ENCODE measurements at regions not wholly inside any gene's neighbourhood (a gene's known extent, or its start where the extent isn't known, plus 50 kb on each side); places are given as distances from the start of the nearest gene placed in this dataset.
A peak's percentile ranks its signal among the peaks of the same experiment; 100 is the strongest.

- DNase-seq (ENCODE audit: low spot score) (no peak), ATAC-seq (no peak)
- TF ChIP-seq OVOL2 (CRISPR knock-in tag; IDR thresholded peaks at IDR 0.05; ENCODE audit: borderline replicate concordance) (no peak), NR3C1 (CRISPR knock-in tag; conservative IDR thresholded peaks at IDR 0.05; ENCODE audit: low read depth) (no peak), ZNF263 (CRISPR knock-in tag; IDR thresholded peaks at IDR 0.05; ENCODE audit: low read depth) (no peak), ZNF416 (CRISPR knock-in tag; IDR thresholded peaks at IDR 0.05) (no peak), MLX (CRISPR knock-in tag; IDR thresholded peaks at IDR 0.05) (no peak), CBFB (CRISPR knock-in tag; IDR thresholded peaks at IDR 0.05; ENCODE audit: low read depth) (no peak), GRHL2 (CRISPR knock-in tag; IDR thresholded peaks at IDR 0.05; ENCODE audit: insufficient replicate concordance, severe bottlenecking) (no peak), TEAD4 (CRISPR knock-in tag; IDR thresholded peaks at IDR 0.05) (no peak), ELF4 (CRISPR knock-in tag; IDR thresholded peaks at IDR 0.05; ENCODE audit: low read depth) (no peak)
- TF ChIP-seq, protein P1, sequence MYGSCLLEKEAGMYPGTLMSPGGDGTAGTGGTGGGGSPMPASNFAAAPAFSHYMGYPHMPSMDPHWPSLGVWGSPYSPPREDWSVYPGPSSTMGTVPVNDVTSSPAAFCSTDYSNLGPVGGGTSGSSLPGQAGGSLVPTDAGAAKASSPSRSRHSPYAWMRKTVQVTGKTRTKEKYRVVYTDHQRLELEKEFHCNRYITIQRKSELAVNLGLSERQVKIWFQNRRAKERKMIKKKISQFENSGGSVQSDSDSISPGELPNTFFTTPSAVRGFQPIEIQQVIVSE (CRISPR knock-in tag; IDR thresholded peaks at IDR 0.05; ENCODE audit: borderline replicate concordance), result no peak
- no peak overlapping the region for H3K4me3 Mint-ChIP-seq
- H3K36me3 Mint-ChIP-seq, result peaks cover 8% of the 10 kb centered on the region; the same call in 1 of the 2 replicates
- H3K4me1 Mint-ChIP-seq, result peaks cover 6% of the 10 kb centered on the region
- ChIA-PET POLR2A (no interaction called here), CTCF (no interaction called here)
- H3K9me3 Mint-ChIP-seq, result peaks cover 18% of the 10 kb centered on the region
- peak overlapping the region; percentile 53 for H3K27ac Mint-ChIP-seq
- no peaks in the 10 kb centered on the region; the same call in 1 of the 2 replicates for H3K27me3 Mint-ChIP-seq (ENCODE audit: low read depth)
Observed at GRCh38 chr4:52423967-52424366, 235.1 kb downstream of the USP46 start.

- CTCF ChIA-PET, result no interaction called here
- H3K27ac Mint-ChIP-seq, result no peak overlapping the region
- TF ChIP-seq, protein P2, sequence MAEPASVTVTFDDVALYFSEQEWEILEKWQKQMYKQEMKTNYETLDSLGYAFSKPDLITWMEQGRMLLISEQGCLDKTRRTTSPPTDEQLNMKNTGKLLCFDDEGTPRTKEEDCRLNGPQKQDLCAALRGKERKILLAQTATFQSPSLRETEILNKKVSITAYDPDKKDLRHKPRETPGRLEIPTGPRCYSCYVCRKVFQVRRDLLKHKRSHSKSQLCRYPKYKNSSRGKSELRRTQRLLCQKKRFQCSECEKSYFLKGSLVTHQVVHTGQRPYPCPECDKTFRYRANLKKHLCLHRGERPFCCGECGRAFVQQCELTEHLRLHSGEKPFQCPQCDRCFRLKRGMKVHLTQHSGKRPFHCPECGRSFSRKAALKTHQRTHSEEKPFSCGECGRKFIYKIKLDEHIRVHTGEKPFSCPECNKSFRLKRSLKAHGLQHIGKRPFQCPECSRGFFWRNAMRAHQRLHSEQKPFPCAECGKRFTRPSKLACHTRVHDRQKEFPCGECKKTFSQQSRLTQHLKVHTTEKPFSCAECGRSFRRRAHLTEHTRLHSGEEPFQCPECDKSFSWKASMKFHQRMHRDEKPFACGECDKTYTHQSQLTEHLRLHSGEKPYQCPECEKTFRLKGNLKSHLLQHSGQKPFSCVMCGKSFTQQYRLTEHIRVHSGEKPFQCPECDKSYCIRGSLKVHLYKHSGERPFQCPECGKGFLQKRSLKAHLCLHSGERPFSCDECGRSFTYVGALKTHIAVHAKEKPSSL (CRISPR knock-in tag; conservative IDR thresholded peaks at IDR 0.05), result no peak
- no peak for TF ChIP-seq ARID4B (CRISPR knock-in tag; IDR thresholded peaks at IDR 0.05; ENCODE audit: borderline replicate concordance)
- no peak for TF ChIP-seq ZNF512 (CRISPR knock-in tag; IDR thresholded peaks at IDR 0.05; ENCODE audit: borderline replicate concordance)
- no peak for TF ChIP-seq ATF1 (CRISPR knock-in tag; IDR thresholded peaks at IDR 0.05)
- no peak for TF ChIP-seq ZNF423 (CRISPR knock-in tag; IDR thresholded peaks at IDR 0.05)
- TF ChIP-seq STAT6 (CRISPR knock-in tag; conservative IDR thresholded peaks at IDR 0.05; ENCODE audit: low read depth), result no peak
- TF ChIP-seq TEAD4 (CRISPR knock-in tag; IDR thresholded peaks at IDR 0.05), result no peak
- TF ChIP-seq ZNF121 (CRISPR knock-in tag; IDR thresholded peaks at IDR 0.05), result no peak
- no peak for TF ChIP-seq FOXK1 (CRISPR knock-in tag; IDR thresholded peaks at IDR 0.05)
- TF ChIP-seq EMX1 (CRISPR knock-in tag; IDR thresholded peaks at IDR 0.05), result no peak
- TF ChIP-seq USF2 (CRISPR knock-in tag; IDR thresholded peaks at IDR 0.05), result no peak
- TF ChIP-seq SMAD3 (CRISPR knock-in tag; IDR thresholded peaks at IDR 0.05; ENCODE audit: borderline replicate concordance), result no peak
- no peak for TF ChIP-seq ZNF396 (CRISPR knock-in tag; IDR thresholded peaks at IDR 0.05; ENCODE audit: borderline replicate concordance)
Observed at GRCh38 chr4:52425751-52426326, 233.3 kb downstream of the USP46 start.

More at GRCh38 chr4:52425751-52426326, 233.3 kb downstream of the USP46 start:
- Mint-ChIP-seq H3K27me3 (ENCODE audit: low read depth) (no peaks in the 10 kb centered on the region), H3K4me3 (no peak overlapping the region), H3K36me3 (peaks cover 5% of the 10 kb centered on the region; the same call in 1 of the 2 replicates), H3K9me3 (peaks cover 10% of the 10 kb centered on the region), H3K4me1 (peaks cover 6% of the 10 kb centered on the region)
- DNase-seq (ENCODE audit: low spot score), result no peak
- no peak for ATAC-seq
- POLR2A ChIA-PET, result no interaction called here
